WTC11 (cell line): ENCODE measurements at regions not wholly inside any gene's neighbourhood (a gene's known extent, or its start where the extent isn't known, plus 50 kb on each side); places are given as distances from the start of the nearest gene placed in this dataset.

Experiments used
- CBFB ChIP-seq: sonication (generic); formaldehyde crosslinking; IDR thresholded peaks from 2 replicates; pipeline ENCODE4 v1.8.1; 2022; ENCODE audit warnings: mild to moderate bottlenecking, low read depth, missing genetic modification reagents
- TEAD1 ChIP-seq: sonication (generic); formaldehyde crosslinking; IDR thresholded peaks from 2 replicates; pipeline ENCODE4 v1.8.0; 2022; ENCODE audit warnings: mild to moderate bottlenecking, missing genetic modification reagents
- ZBTB21 ChIP-seq: sonication (generic); formaldehyde crosslinking; IDR thresholded peaks from 2 replicates; pipeline ENCODE4 v1.8.1; 2023; ENCODE audit warnings: mild to moderate bottlenecking, missing genetic modification reagents, borderline replicate concordance
- ZNF423 ChIP-seq: fragments of 250-450 bp; sonication (Bioruptor Pico); IDR thresholded peaks from 2 replicates; pipeline ENCODE4 v2.1.2; 2022; ENCODE audit warnings: mild to moderate bottlenecking, moderate library complexity
- TF ChIP-seq, protein P1 (sequence below): fragments of 200-600 bp; IDR thresholded peaks from 2 replicates; pipeline ENCODE4 v1.8.0; 2022; ENCODE audit warnings: antibody characterized with exemption
- TF ChIP-seq, protein P2 (sequence below): sonication (generic); formaldehyde crosslinking; IDR thresholded peaks from 2 replicates; pipeline ENCODE4 v1.8.0; 2022; ENCODE audit warnings: mild to moderate bottlenecking, missing genetic modification reagents
- TF ChIP-seq, protein P3 (sequence below): sonication (generic); formaldehyde crosslinking; IDR thresholded peaks from 2 replicates; pipeline ENCODE4 v1.8.1; 2023; ENCODE audit warnings: mild to moderate bottlenecking, moderate library complexity, missing genetic modification reagents
- TF ChIP-seq, protein P4 (sequence below): sonication (generic); formaldehyde crosslinking; conservative IDR thresholded peaks from 2 replicates; pipeline ENCODE4 v1.8.1; 2022; ENCODE audit warnings: mild to moderate bottlenecking, missing genetic modification reagents
- TF ChIP-seq, protein P5 (sequence below): sonication (generic); formaldehyde crosslinking; IDR thresholded peaks from 2 replicates; pipeline ENCODE4 v1.8.1; 2022; ENCODE audit warnings: low read depth, missing genetic modification reagents, borderline replicate concordance

DNA sequence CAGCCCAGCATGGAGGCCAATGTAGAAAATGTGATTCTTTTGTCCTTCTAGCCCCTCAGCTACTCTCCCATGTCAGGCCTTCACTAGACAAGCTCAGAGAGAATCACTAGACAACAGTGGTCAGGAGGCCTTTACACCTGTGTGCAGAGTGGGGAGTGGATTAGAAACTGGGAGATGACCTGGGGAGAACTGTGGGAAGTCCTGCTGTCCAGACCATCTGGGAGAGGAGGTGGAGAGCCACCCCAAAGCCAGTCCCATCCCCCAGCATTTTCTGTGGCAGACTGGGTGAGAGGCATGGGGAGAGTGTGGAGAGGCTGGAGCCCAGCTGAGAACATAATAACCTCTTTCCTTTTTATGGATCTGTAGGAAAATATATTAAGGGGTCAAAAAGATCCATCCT, 452.0 kb upstream of the DMAC1 start:
- TF ChIP-seq, protein P1, sequence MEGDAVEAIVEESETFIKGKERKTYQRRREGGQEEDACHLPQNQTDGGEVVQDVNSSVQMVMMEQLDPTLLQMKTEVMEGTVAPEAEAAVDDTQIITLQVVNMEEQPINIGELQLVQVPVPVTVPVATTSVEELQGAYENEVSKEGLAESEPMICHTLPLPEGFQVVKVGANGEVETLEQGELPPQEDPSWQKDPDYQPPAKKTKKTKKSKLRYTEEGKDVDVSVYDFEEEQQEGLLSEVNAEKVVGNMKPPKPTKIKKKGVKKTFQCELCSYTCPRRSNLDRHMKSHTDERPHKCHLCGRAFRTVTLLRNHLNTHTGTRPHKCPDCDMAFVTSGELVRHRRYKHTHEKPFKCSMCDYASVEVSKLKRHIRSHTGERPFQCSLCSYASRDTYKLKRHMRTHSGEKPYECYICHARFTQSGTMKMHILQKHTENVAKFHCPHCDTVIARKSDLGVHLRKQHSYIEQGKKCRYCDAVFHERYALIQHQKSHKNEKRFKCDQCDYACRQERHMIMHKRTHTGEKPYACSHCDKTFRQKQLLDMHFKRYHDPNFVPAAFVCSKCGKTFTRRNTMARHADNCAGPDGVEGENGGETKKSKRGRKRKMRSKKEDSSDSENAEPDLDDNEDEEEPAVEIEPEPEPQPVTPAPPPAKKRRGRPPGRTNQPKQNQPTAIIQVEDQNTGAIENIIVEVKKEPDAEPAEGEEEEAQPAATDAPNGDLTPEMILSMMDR: no peak
- no peak for TF ChIP-seq TEAD1 (CRISPR knock-in tag)
- TF ChIP-seq, protein P2, sequence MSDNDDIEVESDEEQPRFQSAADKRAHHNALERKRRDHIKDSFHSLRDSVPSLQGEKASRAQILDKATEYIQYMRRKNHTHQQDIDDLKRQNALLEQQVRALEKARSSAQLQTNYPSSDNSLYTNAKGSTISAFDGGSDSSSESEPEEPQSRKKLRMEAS: no peak
- TF ChIP-seq CBFB (CRISPR knock-in tag): no peak
- TF ChIP-seq, protein P3, sequence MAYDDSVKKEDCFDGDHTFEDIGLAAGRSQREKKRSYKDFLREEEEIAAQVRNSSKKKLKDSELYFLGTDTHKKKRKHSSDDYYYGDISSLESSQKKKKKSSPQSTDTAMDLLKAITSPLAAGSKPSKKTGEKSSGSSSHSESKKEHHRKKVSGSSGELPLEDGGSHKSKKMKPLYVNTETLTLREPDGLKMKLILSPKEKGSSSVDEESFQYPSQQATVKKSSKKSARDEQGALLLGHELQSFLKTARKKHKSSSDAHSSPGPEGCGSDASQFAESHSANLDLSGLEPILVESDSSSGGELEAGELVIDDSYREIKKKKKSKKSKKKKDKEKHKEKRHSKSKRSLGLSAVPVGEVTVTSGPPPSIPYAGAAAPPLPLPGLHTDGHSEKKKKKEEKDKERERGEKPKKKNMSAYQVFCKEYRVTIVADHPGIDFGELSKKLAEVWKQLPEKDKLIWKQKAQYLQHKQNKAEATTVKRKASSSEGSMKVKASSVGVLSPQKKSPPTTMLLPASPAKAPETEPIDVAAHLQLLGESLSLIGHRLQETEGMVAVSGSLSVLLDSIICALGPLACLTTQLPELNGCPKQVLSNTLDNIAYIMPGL (CRISPR knock-in tag): no peak
- TF ChIP-seq, protein P4, sequence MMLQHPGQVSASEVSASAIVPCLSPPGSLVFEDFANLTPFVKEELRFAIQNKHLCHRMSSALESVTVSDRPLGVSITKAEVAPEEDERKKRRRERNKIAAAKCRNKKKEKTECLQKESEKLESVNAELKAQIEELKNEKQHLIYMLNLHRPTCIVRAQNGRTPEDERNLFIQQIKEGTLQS: no peak
- TF ChIP-seq ZBTB21 (CRISPR knock-in tag): no peak
- TF ChIP-seq, protein P5, sequence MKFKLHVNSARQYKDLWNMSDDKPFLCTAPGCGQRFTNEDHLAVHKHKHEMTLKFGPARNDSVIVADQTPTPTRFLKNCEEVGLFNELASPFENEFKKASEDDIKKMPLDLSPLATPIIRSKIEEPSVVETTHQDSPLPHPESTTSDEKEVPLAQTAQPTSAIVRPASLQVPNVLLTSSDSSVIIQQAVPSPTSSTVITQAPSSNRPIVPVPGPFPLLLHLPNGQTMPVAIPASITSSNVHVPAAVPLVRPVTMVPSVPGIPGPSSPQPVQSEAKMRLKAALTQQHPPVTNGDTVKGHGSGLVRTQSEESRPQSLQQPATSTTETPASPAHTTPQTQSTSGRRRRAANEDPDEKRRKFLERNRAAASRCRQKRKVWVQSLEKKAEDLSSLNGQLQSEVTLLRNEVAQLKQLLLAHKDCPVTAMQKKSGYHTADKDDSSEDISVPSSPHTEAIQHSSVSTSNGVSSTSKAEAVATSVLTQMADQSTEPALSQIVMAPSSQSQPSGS (CRISPR knock-in tag): no peak
- TF ChIP-seq ZNF423: no peak
